ENCODE measurements at regions not wholly inside any gene's neighbourhood (a gene's known extent, or its start where the extent isn't known, plus 50 kb on each side); places are given as distances from the start of the nearest gene placed in this dataset.

DNA sequence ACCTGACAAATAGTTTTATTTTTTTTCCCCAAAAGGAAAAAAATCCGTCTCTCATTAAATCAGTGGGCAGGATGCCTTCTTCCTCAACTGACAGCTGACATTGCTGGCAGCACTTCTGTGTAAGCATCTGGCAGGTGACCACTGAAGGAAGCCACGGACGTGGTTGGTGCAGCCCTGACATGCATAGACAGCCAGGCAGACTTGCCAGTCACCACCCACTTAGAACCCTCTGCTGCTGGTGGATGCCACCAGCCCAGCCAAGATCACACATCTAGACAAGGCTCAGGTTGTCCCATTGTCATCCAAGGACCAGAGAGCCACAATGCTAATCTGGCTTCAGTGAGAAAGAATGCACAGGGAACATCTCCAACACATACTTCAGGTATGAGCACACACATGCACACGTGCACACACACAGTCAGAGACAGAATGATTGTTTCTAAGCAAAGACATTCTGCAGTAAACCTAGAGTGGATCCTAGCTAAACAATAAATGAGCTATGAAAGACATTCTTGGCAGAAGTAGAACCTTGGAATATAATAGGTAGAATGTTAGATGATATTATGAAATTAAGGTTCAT, 49.8 kb upstream of the BMAL1 start:
- POLR2A ChIA-PET: interaction anchor here (0.5 kb wide), 1 partner anchor 56 kb away, joined by 4 read pairs; no protein-coding TSS in a partner anchor
- CTCF ChIA-PET: no interaction called here
- intact Hi-C loops (cut with micrococcal nuclease; ENCODE audit: unreplicated experiment): no loop called here

More for the DNA sequence above, 49.8 kb upstream of the BMAL1 start:
- peaks cover 3% of the 10 kb centered on the region; the same call in 1 of the 2 replicates for H3K27me3 ChIP-seq (ENCODE audit: control insufficient read depth, insufficient read depth, low read length)
- no peak overlapping the region for H3K27ac ChIP-seq (ENCODE audit: low read length)
- TF ChIP-seq, protein P1, sequence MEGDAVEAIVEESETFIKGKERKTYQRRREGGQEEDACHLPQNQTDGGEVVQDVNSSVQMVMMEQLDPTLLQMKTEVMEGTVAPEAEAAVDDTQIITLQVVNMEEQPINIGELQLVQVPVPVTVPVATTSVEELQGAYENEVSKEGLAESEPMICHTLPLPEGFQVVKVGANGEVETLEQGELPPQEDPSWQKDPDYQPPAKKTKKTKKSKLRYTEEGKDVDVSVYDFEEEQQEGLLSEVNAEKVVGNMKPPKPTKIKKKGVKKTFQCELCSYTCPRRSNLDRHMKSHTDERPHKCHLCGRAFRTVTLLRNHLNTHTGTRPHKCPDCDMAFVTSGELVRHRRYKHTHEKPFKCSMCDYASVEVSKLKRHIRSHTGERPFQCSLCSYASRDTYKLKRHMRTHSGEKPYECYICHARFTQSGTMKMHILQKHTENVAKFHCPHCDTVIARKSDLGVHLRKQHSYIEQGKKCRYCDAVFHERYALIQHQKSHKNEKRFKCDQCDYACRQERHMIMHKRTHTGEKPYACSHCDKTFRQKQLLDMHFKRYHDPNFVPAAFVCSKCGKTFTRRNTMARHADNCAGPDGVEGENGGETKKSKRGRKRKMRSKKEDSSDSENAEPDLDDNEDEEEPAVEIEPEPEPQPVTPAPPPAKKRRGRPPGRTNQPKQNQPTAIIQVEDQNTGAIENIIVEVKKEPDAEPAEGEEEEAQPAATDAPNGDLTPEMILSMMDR (IDR thresholded peaks at IDR 0.05): no peak
- TF ChIP-seq, protein P2, sequence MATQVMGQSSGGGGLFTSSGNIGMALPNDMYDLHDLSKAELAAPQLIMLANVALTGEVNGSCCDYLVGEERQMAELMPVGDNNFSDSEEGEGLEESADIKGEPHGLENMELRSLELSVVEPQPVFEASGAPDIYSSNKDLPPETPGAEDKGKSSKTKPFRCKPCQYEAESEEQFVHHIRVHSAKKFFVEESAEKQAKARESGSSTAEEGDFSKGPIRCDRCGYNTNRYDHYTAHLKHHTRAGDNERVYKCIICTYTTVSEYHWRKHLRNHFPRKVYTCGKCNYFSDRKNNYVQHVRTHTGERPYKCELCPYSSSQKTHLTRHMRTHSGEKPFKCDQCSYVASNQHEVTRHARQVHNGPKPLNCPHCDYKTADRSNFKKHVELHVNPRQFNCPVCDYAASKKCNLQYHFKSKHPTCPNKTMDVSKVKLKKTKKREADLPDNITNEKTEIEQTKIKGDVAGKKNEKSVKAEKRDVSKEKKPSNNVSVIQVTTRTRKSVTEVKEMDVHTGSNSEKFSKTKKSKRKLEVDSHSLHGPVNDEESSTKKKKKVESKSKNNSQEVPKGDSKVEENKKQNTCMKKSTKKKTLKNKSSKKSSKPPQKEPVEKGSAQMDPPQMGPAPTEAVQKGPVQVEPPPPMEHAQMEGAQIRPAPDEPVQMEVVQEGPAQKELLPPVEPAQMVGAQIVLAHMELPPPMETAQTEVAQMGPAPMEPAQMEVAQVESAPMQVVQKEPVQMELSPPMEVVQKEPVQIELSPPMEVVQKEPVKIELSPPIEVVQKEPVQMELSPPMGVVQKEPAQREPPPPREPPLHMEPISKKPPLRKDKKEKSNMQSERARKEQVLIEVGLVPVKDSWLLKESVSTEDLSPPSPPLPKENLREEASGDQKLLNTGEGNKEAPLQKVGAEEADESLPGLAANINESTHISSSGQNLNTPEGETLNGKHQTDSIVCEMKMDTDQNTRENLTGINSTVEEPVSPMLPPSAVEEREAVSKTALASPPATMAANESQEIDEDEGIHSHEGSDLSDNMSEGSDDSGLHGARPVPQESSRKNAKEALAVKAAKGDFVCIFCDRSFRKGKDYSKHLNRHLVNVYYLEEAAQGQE (IDR thresholded peaks at IDR 0.05; ENCODE audit: insufficient read depth in 1 of 2, low read depth in 2 of 2, low read length in 1 of 2): no peak
- TF ChIP-seq SIN3A (IDR thresholded peaks at IDR 0.05; ENCODE audit: borderline replicate concordance, insufficient read depth, low read depth, low read length) (no peak), POLR2AphosphoS5 (IDR thresholded peaks at IDR 0.05; ENCODE audit: low read depth, low read length) (no peak), TCF7L2 (IDR thresholded peaks at IDR 0.05; ENCODE audit: low read depth, low read length) (no peak)
- H3K4me1 ChIP-seq (ENCODE audit: control insufficient read depth, insufficient read depth, low read length): no peaks in the 10 kb centered on the region
- no TSS peak for BruUV-seq (replicated peaks)
- in situ Hi-C loops (cut with HindIII; ENCODE audit: low pct_unique_long_range_greater_than_20kb, low sequenced_read_pairs): no loop called here
- no peaks in the 10 kb centered on the region for H3K36me3 ChIP-seq (ENCODE audit: control insufficient read depth, insufficient read depth, low read length)
- DNase-seq (ENCODE audit: low read depth, low spot score) (no peak), ATAC-seq (no peak)
- no peak overlapping the region for H3K4me3 ChIP-seq (ENCODE audit: low read depth in 2 of 2, low read length in 2 of 2)
- H3K9me3 ChIP-seq (ENCODE audit: control insufficient read depth, insufficient read depth, low read depth, low read length): no peaks in the 10 kb centered on the region

All from Panc1 (cell line).